HTR-8/SVneo (cell line): ENCODE measurements at regions not wholly inside any gene's neighbourhood (a gene's known extent, or its start where the extent isn't known, plus 50 kb on each side); places are given as distances from the start of the nearest gene placed in this dataset.
"Not testable (repeated sequence)": the region's sequence is repeated elsewhere in the genome, so short reads cannot be mapped to it uniquely, and the experiment has no call there.

Source experiments
- DNase-seq: peaks from one replicate; pipeline ENCODE4 v3.0.0; 2011; ENCODE audit warnings: low spot score, mixed read lengths; ENCODE audit not compliant: insufficient read length
- FAIRE-seq: peaks from 2 replicates; lab custom pipeline; 2011; peaks lifted over from hg19 to GRCh38; lab: Jason Lieb, UNC

DNA sequence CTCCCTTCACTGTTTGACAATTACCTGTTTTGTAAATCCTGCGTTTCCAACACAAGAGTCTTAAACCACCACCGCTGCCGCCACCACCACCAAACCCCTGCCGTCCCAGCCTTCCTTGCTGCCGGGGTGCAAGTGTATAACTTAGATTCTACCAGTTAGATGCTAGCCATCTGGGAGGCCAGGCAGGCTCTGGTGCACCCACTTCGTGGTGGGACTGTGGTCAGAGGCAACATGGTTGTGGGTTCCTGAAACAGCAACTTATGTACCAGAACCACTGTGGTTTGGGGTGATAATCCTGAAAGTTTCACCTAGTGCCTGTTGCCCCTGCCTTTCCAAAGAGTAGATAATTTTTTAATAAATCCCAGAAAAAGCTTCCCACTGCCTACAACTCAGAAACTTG is 510.5 kb downstream of the CCSER2 start:
- no peak for FAIRE-seq
- DNase-seq = no peak

DNA sequence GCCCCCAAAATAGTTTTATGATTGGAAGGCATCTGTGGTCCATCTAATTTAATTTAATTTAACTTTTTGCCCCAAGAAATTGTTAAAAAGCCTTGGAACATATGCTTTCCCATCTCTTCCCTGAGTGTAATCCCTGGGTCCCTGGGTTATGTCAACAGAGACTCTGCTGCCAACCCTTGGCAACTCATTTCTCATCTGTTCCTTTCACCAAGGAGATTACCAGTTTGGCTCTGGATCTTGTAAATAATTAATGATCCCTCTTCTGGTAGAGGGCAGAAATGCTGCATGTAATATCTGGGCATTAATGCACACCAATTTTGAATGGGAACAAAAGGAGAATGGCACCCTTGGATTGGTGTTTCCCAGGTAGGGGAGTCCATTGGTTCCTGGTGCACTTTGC is 514.2 kb downstream of the CCSER2 start:
- FAIRE-seq = no peak
- no peak for DNase-seq

DNA sequence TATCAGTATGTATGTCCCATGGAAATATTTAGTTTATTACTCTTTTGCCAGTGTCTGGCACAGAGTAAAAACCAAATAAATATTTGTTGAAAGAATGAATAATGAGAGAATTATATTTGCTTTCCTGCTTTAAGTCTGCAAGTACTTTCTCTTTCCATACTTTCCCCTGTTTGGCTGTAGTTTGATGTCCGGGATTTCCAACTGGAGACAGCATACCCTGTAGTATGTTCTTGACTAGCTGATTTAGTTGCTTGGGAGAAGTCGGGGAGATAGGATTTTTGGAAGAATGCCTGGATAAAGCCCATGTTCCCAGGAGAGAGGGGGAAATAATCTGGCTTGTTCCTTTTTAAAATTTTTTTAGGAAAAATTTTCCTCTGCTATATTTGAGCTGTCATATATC is 516.1 kb downstream of the CCSER2 start:
- FAIRE-seq = no peak
- no peak for DNase-seq

DNA sequence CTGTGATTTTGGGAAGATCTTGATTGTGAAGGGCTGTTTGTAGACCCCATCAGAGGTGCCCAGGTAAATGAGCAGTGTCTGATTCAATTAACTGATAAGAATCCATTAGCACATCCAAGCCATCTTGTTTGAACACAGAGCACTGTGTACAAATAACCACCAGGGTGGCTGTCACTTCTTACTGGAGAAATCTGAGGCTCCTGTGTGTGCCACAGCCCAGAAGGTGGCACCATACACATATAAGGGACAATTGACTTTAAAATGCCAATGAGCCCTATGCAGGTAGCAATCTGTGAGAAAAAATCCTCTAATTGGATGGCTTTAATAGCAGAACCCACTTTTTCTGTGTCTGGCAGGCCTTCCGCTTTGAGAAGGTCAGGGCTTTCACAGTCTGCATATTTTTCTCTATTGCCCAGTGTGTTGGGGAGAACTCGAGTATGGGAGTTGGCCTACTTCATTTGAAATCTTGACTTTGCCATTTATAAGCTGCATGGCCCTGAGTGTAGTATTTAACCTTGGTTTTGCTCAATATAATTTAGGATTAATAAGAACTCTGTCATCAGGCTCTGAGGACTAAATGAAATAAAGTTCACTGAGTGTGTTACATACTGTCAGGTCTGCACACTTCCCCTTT is 517.4 kb downstream of the CCSER2 start:
- DNase-seq = no peak
- FAIRE-seq = no peak

DNA sequence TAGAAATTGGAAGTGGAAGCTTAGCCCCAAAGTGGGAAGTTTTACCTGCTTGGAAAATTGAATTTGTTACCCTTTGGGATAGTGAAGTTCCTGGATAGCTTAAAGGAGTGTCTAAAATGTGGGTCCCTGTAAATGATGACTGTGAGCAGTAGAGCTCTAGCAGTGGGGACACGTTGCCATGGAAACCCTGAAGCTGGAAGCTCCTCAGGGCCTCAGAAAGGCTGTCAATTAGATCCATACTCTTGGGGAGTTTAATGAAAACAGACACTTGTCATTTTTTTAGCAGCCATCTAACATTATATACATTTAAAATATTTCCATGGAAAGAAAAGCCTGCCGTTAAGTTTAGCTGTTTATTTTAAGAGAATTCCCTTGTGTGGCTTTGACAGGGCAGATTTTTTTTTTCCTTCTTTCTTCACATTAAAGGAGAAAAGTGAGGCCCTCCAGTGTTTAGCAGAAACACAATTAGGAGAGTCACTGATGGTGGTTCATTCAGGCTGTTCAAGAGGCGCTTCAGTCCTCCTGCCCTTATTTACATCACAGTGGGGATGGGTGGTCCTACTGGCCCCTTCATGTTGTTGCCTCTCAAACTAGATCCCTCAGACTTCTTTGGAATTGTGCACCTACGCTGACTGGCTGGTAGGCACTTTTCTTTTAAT is 518.4 kb downstream of the CCSER2 start:
- no peak for DNase-seq
- FAIRE-seq = no peak

DNA sequence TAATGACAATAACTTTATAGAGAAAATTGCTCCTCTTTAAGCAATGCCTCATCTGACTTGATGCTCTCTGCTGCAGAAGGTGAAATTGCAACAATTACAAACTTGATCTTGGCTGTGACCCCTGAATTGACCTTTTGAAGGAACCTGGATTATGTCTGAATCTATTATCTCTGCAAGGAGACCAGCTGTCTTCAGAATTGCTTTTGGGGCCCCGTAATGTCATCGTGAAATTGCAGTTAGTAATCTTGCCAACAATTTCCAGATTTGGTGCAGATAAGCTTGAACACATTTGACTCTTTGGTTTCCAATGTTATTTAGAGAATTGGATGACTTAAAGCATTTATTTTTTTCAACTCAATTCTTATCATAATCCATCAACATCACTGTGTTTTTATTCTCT is 520.6 kb downstream of the CCSER2 start:
- FAIRE-seq (no peak), DNase-seq (no peak)

DNA sequence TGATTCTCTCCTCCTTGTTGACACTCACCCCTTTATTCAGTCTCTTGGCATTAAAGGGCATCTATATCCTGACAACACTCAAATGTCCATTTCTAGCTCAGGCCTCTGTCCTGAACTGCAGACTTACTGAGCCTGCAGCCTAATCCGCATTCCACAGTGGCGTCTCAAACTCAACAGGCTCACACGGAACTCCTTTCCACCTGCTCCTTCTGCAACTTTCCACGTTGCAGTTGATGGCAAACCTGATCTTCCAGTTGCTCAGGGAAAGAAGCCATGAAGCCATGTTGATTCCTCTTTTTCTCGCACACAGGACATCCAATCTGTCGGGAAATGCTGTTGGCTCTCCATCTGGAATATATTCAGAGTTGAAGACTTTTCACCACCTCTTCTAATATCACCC is 522.4 kb downstream of the CCSER2 start:
- no peak for FAIRE-seq
- no peak for DNase-seq

DNA sequence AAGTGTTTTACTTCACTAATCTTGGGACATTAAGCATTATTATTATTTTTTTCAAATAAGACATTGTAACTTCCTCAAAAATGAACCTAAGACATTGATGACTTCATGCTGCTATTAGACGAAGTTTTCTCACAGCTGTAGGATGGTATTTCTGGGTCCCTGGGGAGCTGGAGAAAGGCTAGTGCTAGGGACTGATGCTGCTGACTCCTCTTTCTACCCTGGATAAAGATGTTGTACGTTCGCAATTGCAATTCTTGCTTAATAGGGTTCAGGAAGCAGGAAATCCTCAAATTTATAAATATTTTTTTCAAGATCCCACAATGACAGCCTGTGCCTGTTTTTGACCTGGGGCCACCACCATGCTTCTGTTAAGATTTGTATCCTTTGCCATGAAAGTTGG is 526.0 kb downstream of the CCSER2 start:
- no peak for DNase-seq

DNA sequence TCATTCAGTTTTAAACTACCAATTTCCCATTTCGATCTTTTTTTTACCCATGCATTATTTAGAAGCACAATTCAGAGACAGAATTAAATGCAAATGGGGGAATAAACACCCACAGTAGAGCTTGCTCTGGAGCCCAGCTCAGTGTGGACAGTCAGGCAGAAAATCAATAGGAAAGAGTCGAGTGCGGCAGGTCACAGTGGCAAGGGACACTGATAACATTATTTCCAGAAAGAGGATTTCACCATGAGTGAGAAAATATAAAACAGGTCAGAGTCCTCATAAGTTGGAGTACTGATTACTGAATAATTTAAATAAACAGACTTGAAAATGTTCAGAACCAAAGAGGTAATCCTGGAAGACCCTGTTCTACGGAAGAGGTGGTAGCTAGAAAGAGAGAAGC is 532.5 kb downstream of the CCSER2 start:
- DNase-seq (no peak), FAIRE-seq (no peak)

More for the DNA sequence above, 526.0 kb downstream of the CCSER2 start:
- no peak for FAIRE-seq

DNA sequence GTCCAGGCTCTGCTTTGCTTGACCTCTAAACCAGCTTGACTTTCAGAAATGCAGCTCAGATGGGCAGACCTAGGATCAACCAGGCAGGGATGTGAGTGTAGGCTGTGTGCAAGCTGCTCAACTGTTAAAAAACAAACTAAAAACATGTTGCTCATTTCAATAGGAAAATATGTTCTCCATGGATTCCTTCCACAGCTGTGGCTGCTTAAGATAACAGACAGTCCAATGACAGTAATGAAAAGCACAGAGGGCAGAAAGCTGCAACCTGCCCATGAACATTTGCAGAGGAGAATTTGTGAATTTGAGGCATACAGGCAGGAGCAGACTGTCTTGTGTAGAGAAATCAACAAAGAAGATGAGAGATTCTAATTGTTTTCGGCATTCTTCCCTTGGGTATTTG is 534.2 kb downstream of the CCSER2 start:
- no peak for FAIRE-seq

DNA sequence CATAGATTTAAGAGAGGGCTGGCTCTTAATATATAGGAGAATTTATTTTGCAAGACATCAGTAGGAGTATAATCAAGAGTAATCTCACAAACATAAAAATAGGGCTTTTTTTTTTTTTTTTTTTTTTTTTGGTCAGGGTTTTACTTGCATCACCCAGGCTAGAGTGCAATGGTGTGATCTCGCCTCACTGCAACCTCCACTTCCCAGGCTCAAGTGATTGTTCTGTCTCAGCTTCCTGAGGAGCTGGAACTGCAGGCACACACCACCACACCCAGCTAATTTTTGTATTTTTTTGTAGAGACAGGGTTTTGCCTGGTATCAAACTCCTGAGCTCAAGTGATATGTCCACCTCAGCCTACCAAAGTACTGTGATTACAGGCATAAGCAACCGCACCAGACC is 535.3 kb downstream of the CCSER2 start:
- FAIRE-seq (no peak), DNase-seq (no peak)

More for the DNA sequence above, 534.2 kb downstream of the CCSER2 start:
- no peak for DNase-seq

DNA sequence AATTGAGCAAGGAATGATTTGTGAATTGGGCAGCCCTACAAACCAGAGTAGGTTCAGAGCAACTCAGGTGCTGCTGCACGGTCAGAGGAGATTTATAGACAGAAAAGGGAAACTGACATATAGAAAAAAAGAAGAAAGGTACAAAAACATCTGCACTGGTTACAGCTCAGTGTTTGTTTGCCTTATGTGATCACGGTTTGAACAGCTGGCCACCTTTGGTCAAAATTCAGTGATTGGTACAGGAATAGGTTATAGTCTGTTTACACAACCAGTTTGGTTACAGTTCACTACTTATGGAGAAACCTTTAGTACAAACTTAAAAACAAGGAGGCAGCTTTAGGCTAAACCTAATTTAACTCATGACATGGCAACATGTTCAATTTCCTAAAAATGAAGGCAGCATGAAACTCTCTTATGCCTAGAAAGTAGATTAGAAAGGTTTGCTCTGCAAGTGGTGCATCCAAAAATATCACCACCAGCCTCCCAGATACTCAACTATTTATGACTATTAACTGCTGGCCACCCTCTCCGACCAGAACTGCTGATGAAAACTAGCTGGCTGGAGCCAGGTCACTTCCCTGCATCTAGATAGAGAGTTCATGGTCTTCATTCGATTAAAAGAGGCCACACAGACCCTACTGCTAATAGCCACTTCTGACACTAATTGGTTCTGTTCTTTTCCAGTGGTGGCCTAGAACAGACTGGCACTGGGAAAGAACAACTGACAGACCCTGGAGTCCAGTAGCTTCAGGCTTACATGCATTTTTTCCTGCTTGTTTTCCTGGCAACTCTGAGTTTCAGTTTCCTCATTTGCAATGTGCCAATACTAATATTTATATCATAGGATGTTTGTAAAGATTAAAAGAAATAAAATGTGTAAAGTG is 548.0 kb downstream of the CCSER2 start:
- DNase-seq (no peak), FAIRE-seq (no peak)

DNA sequence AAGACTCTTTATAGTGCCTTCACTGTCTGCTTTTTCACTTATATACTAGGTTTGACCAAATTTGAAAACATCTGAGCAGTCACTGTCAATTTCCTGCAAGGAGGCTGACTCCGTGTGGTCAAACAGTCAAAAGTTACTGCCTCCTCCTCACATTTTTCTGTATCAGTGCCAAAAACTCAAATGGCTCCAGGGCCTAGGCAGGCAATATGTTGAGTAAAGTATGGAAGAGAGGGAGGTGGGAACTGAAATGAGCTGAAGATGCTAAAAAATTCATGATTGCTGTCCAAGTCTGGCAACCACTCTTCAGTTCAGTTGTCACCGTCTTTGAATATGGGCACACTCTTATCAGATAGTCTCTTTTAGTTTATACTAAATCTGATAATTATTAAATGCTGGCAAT is 551.6 kb downstream of the CCSER2 start:
- no peak for DNase-seq
- no peak for FAIRE-seq

DNA sequence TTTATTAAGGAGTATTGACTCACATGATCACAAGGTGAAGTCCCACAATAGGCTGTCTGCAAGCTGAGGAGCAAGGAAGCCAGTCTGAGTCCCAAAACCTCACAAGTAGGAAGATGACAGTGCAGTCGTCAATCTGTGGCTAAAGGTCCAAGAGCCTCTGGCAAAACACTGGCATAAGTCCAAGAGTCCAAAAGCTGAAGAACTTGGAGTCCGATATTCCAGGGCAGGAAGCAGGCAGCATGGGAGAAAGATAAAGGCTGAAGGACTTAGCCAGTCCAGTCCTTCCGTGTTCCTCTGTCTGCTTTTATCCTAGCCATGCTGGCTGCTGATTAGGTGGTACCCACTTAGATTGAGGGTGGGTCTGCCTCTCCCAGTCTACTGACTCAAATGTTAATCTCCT is 553.3 kb downstream of the CCSER2 start:
- DNase-seq, FAIRE-seq: not testable (repeated sequence)

DNA sequence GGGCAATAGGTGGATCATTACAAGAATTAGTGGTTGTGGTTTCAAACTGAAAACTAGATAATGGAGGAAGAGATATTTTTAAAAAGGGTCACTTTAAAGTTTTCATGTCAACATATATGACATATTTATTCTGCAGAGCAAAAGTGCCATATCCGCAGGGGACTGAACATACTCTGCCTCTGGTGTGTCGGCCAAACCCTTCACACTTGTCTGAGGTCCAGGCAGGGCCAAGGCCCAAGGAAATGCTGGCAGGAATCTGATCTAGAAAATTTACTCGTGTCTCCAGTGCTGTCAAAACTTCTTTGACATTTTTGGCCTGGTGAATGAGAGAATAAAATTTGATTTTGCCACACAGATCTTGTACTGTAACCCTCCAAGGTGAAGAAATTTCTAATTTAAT is 562.3 kb downstream of the CCSER2 start:
- DNase-seq (no peak), FAIRE-seq (no peak)

DNA sequence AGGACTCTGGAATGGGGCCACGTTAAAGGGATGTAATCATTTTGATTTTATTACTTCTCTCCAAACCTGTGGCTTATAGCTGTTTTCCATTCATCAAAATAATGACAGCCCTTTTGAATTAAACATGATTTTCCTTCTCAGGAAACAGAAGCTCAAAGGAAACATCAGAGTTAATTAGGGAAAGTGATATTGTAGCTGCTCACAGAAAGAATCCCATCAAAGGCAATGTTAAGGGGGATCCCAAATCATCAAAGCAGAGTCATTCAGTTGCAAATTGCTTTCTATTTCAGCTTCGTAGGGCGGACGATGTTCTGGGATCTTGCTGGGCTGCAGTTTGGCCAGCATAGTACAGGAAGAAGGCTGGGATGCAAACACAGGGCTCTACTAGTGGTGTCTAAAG is 563.2 kb downstream of the CCSER2 start:
- DNase-seq (no peak), FAIRE-seq (no peak)

DNA sequence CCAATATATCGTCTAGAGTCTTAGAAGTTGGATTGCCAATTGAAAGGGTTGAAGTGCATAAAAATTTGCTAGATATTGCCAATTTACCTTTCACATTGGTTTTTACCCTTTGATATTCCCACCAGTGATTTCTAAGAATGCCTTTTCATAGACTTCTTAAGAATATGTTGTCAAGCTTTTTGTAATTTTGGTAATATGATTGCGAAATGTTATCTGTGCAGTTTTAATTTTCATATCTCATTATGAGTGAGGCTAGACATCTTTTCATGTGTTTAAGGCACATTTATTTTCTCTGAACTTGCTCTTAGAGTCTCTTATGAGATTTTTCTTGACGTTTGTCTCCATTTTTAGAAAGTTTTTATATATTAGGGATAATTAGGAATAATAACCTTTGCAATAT is 567.2 kb downstream of the CCSER2 start:
- DNase-seq (no peak), FAIRE-seq (no peak)

DNA sequence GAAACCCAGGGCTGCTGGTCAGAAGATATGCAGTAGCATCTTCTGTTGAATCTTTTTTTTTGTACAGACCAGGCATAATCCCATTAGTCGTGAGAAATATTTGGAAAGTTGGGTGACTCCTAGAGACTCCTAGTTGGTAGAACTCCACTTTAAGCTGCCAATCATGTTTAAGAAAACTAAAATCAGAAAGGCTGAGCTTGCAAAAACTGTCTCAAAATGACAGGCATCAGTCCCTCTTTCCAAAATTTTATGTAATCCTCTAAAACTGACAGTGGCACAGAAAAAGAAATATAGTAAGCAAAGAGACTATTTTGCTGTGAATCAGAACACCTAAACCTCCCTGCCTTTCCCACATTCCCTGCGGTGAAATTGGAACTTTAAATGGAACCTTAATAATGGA is 568.5 kb downstream of the CCSER2 start:
- DNase-seq (no peak), FAIRE-seq (no peak)

DNA sequence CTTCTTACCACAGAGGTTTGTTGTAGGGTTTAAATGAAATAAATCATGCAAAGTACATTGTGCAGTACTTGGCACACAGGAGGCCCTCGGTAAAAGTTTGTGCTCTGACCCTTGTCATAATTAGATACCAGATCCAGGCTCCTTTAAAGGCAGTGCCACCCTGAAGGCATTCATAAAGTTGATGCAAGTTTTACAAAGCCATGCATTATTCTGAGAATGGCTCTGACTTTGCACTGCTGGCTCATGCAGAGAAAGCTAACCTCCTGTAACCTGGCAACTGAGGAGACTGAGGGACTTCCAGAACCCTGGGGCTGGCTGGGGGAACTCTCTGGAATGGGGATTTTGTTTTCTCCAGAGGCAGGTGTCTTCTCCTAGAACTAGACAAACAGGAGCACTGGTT is 570.9 kb downstream of the CCSER2 start:
- no peak for DNase-seq
- no peak for FAIRE-seq

DNA sequence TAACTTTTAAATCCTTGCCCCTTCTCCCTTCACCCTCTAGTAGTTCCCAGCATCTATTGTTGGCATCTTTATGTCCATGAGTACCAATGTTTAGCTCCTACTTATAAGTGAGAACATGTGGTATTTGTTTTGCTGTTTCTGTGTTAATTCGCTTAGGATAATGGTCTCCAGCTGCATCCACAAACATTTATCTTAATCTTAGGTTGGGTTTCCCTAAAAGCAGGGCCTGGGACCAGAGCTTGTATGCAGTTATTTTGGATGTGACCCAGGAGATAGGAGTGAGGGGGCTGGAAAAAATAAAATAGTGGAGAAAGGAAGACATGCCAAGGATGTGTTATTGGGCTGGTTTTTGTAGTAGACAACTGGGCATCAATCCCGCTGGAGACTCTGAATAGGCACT is 571.8 kb downstream of the CCSER2 start:
- FAIRE-seq (no peak), DNase-seq (no peak)

DNA sequence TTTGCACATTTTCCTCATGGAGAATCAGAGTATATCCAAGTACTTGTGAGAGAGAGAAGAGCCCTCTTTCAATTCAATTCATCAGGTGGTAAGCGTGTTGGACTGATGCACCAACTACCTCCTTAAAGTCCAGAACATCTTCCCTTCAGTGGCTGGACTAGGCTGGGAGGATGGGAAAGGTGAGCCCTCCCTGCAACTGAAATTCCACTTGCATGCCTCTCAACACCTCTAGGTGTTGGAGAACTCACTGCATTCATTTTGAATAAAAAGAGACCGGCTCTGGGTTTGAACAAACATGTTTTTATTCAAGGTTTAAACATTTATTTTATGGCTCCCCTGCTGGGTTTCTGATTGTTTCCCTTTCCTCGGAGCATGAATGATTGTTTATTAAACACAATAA is 573.5 kb downstream of the CCSER2 start:
- FAIRE-seq (no peak), DNase-seq (no peak)
